ENCODE measurements at regions not wholly inside any gene's neighbourhood (a gene's known extent, or its start where the extent isn't known, plus 50 kb on each side); places are given as distances from the start of the nearest gene placed in this dataset.
"Not testable (repeated sequence)": the region's sequence is repeated elsewhere in the genome, so short reads cannot be mapped to it uniquely, and the experiment has no call there.

DNA sequence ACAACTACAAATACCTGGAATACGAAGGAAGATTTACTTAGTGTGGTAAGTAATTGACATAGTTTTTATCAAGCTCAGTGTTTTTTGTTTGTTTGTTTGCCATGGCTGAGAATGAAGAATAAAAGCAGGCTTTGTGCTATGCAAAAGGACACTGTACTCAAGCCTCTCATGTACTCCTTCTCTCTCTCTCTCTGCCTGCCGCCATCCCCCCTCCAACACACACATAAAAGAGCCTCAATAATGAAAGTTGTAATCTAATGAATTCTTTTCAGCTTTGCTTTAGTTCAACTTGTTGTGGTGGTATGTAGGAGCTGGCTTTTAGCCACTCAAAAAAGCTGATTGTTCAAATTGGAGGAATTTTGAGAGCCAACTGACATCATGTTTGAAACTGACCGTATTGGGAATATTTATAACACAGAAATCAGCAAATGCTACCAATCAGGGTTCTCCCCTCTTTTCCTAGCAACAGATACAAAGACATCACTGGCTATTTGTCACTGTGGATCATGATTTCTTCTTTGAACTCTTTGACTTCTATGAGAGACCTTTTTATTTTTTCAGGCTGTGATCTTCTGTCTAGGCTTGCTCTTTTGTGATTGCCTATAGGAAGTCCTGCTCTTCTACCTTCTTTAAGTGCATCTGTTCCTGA is 1148.8 kb downstream of the RAPGEF2 start:
- no peak for DNase-seq

GRCh38 chr4:160257318-160257717 is 1154.4 kb downstream of the RAPGEF2 start:
- DNase-seq = no peak

GRCh38 chr4:160265014-160265413 is 1162.1 kb downstream of the RAPGEF2 start:
- DNase-seq = no peak

GRCh38 chr4:160265836-160266235 is 1163.0 kb downstream of the RAPGEF2 start:
- no peak for DNase-seq

GRCh38 chr4:160276785-160277325 is 1174.0 kb downstream of the RAPGEF2 start:
- no peak for DNase-seq

GRCh38 chr4:160283081-160283480 is 1180.2 kb downstream of the RAPGEF2 start:
- no peak for DNase-seq

- no peak for DNase-seq
Observed at GRCh38 chr4:160284516-160284915, 1181.6 kb downstream of the RAPGEF2 start.

- DNase-seq = no peak
Observed at GRCh38 chr4:160286051-160286450, 1183.2 kb downstream of the RAPGEF2 start.

DNA sequence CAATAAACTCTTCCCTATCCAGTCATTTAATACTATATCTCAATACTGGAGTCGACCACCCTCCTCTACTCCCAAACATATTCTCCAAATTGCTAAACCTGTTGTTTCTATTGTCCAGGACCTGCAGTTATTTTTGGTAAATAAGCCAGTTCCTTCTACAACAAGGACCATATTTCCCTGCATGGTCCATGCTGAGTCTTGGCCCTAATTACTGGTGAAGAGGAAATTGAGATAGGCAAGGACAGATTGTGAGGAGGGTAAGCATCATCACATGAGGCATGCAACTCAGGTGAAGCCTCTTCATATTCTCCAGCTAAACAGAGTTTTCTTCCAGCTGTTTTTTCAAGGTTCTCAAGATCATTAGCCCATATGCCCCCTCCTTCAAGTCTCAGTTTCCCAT is 1193.6 kb downstream of the RAPGEF2 start:
- DNase-seq = no peak

DNA sequence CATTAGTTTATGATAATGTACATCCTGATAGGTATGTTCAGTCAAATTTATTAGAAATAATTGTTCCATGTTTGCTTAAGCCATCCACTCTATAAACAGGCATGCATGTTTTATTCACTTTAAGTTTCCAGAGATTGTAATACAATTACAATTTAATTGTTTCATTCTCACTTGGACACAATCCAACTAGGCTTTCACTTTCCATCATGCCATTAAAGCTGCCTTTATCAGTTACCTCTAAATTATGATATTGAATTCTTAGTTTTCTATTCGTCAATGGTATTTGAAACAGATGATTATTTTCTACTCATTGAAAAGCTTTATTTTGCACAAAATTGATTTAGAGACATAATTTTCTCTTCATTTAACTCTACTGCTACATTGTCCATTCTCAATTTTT is 1196.3 kb downstream of the RAPGEF2 start:
- DNase-seq = no peak

DNA sequence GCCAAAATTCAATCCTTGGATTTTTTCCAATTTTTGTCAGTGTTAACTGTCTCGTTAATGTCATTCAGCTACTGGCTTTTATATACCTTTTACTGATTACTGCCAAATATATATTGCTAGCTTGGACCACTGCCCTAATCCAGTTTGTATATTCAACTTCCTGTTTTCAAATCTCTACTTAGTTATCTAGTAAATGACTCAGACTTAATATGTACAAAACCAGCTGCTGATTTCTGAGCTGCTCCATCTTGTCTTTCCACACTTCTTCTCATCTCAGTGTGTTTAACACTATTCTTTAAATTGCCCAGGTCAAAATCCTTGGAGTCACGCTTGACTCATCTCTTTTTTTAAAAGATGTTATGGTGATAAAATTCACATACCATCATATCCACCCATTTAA is 1196.7 kb downstream of the RAPGEF2 start:
- DNase-seq = no peak

DNA sequence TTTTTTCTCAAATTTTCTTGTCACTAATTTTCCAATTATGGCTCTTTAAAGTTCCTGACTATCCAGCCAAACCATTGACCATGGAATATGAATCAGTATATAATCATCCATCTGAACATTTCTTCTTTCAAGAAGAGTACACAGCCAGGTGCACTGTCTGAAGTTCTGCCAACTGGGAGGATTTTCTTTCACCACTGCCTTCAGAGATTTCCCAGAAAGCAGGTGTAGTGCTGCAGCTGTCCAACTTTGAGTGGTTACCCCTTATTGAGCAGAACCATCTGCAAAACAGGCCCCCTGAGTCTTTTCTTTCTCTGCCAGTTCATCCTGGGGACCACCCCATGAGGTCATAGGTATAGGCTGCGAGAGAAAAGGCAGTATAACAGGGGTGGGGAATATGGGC is 1213.2 kb downstream of the RAPGEF2 start:
- DNase-seq = no peak

- DNase-seq = no peak
Observed at GRCh38 chr4:160318567-160319220, 1215.8 kb downstream of the RAPGEF2 start.

- DNase-seq = no peak
Observed at GRCh38 chr4:160319221-160319867, 1216.5 kb downstream of the RAPGEF2 start.

DNA sequence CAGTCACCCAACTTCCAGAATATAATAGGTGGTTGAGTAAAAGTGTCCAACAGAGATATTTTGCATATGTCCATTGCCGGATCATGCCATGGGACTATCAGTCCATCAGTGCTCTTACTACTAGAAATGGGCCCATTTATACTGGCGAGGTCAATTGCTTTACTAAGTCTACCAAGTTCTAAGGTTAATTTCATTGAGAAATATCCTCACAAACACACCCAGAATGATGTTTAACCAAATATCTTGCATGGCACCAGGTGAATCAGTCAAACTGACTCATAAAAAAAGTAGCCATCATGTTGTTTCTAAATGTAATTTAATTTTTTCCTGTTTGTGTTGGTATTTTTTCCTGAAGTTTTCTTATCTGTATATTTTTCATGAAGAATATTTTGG is 1217.0 kb downstream of the RAPGEF2 start:
- DNase-seq = no peak

- DNase-seq = no peak
Observed at GRCh38 chr4:160326110-160326509, 1223.2 kb downstream of the RAPGEF2 start.

DNA sequence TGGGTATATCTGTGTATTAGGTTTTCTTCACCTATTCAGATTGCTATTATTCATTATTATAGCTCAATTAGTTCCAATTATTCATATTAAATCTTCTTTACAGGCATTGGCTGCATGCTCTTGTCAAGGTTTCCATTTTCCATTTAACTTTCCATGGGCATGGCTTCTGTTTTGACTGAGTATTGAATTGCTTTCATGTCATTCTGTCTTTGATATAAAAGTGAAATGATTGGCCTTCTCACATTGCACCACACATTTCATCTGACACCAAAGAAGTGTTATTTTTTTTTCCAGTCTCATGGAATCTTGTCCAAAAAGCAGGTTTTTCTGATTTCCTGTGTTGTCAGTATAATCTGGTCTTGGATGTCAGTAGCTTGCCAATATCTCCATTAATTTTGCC is 1244.3 kb downstream of the RAPGEF2 start:
- DNase-seq = no peak

DNA sequence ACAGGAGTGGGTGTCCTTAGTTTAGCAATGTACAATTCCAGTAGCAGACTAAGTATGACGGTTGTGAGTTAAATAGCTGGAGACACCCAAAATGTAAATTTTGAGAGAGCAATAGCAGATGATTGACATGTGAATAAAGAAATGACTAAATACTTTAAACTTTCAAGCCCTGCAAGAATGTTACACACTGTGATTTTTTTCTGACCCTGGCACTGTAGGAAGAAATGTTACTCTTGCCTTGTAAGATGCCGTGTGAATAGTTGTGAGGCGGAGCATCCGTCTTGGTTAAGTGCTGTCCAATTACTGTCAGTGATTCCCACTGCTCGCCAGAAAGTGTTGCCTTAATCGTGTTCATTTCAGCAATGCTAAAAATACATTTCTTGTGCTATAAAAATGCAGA is 1248.1 kb downstream of the RAPGEF2 start:
- DNase-seq = no peak

- no peak for DNase-seq
Observed at GRCh38 chr4:160352637-160353036, 1249.8 kb downstream of the RAPGEF2 start.

DNA sequence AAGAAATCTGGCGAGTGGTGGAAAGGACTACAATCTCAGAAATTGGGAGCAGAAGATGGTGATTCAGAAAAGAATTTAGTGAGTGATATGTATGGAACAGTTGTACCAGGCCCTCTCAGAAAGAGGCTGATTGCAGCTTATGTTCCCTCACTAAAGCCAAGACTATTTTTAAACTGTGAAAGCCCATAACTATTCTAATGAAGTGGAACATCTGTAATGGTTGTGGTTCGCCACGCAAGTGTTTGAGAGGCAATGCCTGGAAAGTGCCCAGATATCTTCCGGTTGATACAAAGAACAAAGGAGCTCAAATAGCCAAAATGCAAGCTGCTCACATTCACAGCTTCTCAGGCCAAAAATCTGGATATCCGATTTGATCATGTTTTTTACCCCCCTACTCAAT is 1250.7 kb downstream of the RAPGEF2 start:
- DNase-seq = no peak

DNA sequence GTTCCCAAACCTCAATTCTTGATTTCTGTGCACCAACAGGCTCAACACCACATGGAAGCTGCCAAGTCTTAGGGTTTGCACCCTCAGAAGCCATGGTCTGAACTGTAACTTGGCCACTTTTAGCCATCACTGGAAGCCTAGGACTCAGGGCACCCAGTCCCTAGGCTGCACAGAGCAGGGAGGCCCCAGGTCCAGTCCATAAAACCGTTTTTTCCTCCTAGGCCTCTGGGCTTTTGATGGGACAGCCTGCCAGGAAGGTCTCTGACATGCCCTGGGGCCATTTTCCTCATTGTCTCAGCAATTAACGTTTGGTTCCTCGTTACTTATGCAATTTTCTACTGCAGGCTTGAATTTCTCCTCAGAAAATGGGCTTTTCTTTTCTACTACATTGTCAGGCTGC is 1259.6 kb downstream of the RAPGEF2 start:
- DNase-seq = no peak

GRCh38 chr4:160364217-160364616 is 1261.3 kb downstream of the RAPGEF2 start:
- DNase-seq = no peak

GRCh38 chr4:160364665-160365064 is 1261.8 kb downstream of the RAPGEF2 start:
- DNase-seq = not testable (repeated sequence)

DNA sequence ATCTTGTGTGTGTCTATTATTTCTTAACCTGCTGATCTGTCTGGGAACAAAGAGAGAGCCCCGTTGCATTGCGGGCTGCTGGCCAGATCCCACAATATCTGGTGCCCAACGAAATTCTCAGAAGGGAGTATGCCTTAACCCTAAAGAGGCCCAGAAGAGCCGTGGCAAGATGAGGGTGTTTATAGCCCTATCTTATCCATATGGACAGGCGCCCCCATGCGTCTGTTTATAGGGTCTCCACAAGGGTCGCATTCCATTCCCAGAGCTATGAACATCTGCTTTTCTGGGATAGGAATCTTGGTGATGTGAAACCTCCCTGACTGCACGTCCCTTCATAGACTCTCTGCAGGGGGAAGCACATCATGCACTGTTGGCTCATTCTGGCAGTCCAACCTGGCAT is 1262.5 kb downstream of the RAPGEF2 start:
- DNase-seq = not testable (repeated sequence)

All from NCI-H526 treated with DMSO at 0.1 percent for 48 hours (cell line).